Activated CD8-positive, alpha-beta T cell treated with anti-CD3 and anti-CD28 coated beads for 36 hours (primary cell): ENCODE measurements at regions not wholly inside any gene's neighbourhood (a gene's known extent, or its start where the extent isn't known, plus 50 kb on each side); places are given as distances from the start of the nearest gene placed in this dataset.

ENCODE experiments used
- ATAC-seq: fragments of 200-7000 bp; cut with Tn5 transposase; one replicate; pipeline ENCODE4 v1.10.0; 2021; ENCODE audit warnings: mild to moderate bottlenecking, moderate library complexity
- CTCF ChIA-PET: fragments of 350-600 bp; sonication (Branson Sonifier 250); formaldehyde crosslinking; loops from one replicate; lab custom pipeline; 2021; ENCODE audit warnings: antibody characterized with exemption; lab: Charles Lee
- POLR2A ChIA-PET: fragments of 350-600 bp; sonication (Branson Sonifier 250); formaldehyde crosslinking; loops from one replicate; lab custom pipeline; 2021; ENCODE audit warnings: antibody characterized with exemption; lab: Charles Lee
- DNase-seq: peaks from one replicate; pipeline ENCODE4 v3.0.0-alpha.2; 2020
- H3K27ac Mint-ChIP-seq: one replicate; pipeline ENCODE4 v1.8.0; 2021; ENCODE audit warnings: mild to moderate bottlenecking, mixed read lengths
- H3K27me3 Mint-ChIP-seq: one replicate; pipeline ENCODE4 v1.8.0; 2021; ENCODE audit warnings: mixed read lengths
- H3K36me3 Mint-ChIP-seq: one replicate; pipeline ENCODE4 v1.8.0; 2021; ENCODE audit warnings: low read depth, mixed read lengths
- H3K4me1 Mint-ChIP-seq: one replicate; pipeline ENCODE4 v1.8.0; 2021; ENCODE audit warnings: low read depth, mixed read lengths
- H3K4me3 Mint-ChIP-seq: one replicate; pipeline ENCODE4 v1.8.0; 2021; ENCODE audit warnings: mild to moderate bottlenecking, moderate library complexity, mixed read lengths
- H3K9me3 Mint-ChIP-seq: one replicate; pipeline ENCODE4 v1.8.0; 2021; ENCODE audit warnings: mixed read lengths
- CTCF ChIP-seq: fragments of 200-600 bp; IDR thresholded peaks from one replicate; pipeline ENCODE4 v1.8.0; 2022; ENCODE audit warnings: antibody characterized with exemption, mild to moderate bottlenecking
- intact Hi-C: fragments of 100-400 bp; cut with micrococcal nuclease; formaldehyde crosslinking; loops from one replicate; pipeline ENCODE4 v1.10.0; 2022

GRCh38 chr20:11748436-11748835 is 169.3 kb upstream of the BTBD3 start:
- H3K27me3 Mint-ChIP-seq = no peaks in the 10 kb centered on the region
- H3K4me1 Mint-ChIP-seq = no peaks in the 10 kb centered on the region
- TF ChIP-seq CTCF = no peak
- intact Hi-C loops = no loop called here
- no peaks in the 10 kb centered on the region for H3K36me3 Mint-ChIP-seq
- CTCF ChIA-PET = no interaction called here
- ATAC-seq (no peak), DNase-seq (no peak)
- peaks cover 2% of the 10 kb centered on the region for H3K9me3 Mint-ChIP-seq
- H3K27ac Mint-ChIP-seq = no peak overlapping the region
- POLR2A ChIA-PET = no interaction called here
- H3K4me3 Mint-ChIP-seq = no peak overlapping the region

DNA sequence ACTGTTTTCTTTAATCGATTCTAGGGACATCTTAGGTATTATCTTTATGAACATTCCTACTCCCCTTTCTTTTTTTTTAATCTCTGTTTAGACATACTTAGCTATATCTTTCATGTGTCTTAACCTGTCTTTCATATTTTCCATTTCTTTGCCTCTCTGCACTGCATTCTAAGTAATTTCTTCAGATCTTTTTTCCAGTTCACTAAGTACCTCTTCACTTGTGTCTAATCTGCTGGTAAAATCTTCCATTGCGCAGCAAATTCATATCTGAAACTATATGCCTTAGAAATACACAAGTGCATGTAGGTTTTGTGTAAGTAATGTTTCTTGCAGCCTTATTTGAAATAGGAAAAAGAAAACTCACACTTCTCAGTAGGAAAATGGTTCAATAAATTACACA is 165.4 kb upstream of the BTBD3 start:
- no peaks in the 10 kb centered on the region for H3K4me1 Mint-ChIP-seq
- peaks cover under 1% of the 10 kb centered on the region for H3K9me3 Mint-ChIP-seq
- DNase-seq = no peak
- no peak for ATAC-seq
- no peak overlapping the region for H3K4me3 Mint-ChIP-seq
- POLR2A ChIA-PET = no interaction called here
- H3K27me3 Mint-ChIP-seq = no peaks in the 10 kb centered on the region
- no peaks in the 10 kb centered on the region for H3K36me3 Mint-ChIP-seq
- intact Hi-C loops = no loop called here
- H3K27ac Mint-ChIP-seq = no peak overlapping the region
- TF ChIP-seq CTCF = no peak
- CTCF ChIA-PET = no interaction called here

- ATAC-seq (no peak), DNase-seq (no peak)
- TF ChIP-seq CTCF = no peak
- ChIA-PET POLR2A (no interaction called here), CTCF (no interaction called here)
- Mint-ChIP-seq H3K4me3 (no peak overlapping the region), H3K27me3 (no peaks in the 10 kb centered on the region), H3K27ac (no peak overlapping the region), H3K9me3 (no peaks in the 10 kb centered on the region), H3K4me1 (no peaks in the 10 kb centered on the region), H3K36me3 (no peaks in the 10 kb centered on the region)
- intact Hi-C loops = no loop called here
Observed at GRCh38 chr20:11753155-11753554, 164.5 kb upstream of the BTBD3 start.

- DNase-seq (no peak), ATAC-seq (no peak)
- Mint-ChIP-seq H3K27me3 (no peaks in the 10 kb centered on the region), H3K27ac (no peak overlapping the region), H3K4me3 (no peak overlapping the region), H3K4me1 (no peaks in the 10 kb centered on the region), H3K9me3 (no peaks in the 10 kb centered on the region), H3K36me3 (no peaks in the 10 kb centered on the region)
- intact Hi-C loops = no loop called here
- ChIA-PET CTCF (no interaction called here), POLR2A (no interaction called here)
- TF ChIP-seq CTCF = no peak
Observed at GRCh38 chr20:11754451-11754850, 163.2 kb upstream of the BTBD3 start.

- intact Hi-C loops = no loop called here
- H3K9me3 Mint-ChIP-seq = no peaks in the 10 kb centered on the region
- no peak overlapping the region for H3K27ac Mint-ChIP-seq
- H3K27me3 Mint-ChIP-seq = no peaks in the 10 kb centered on the region
- TF ChIP-seq CTCF = no peak
- DNase-seq (no peak), ATAC-seq (no peak)
- no peak overlapping the region for H3K4me3 Mint-ChIP-seq
- no peaks in the 10 kb centered on the region for H3K36me3 Mint-ChIP-seq
- ChIA-PET CTCF (no interaction called here), POLR2A (no interaction called here)
- H3K4me1 Mint-ChIP-seq = no peaks in the 10 kb centered on the region
Observed at GRCh38 chr20:11755071-11755841, 162.4 kb upstream of the BTBD3 start.
